Keratinocyte (primary cell): ENCODE measurements at regions not wholly inside any gene's neighbourhood (a gene's known extent, or its start where the extent isn't known, plus 50 kb on each side); places are given as distances from the start of the nearest gene placed in this dataset.
A peak's percentile ranks its signal among the peaks of the same experiment; 100 is the strongest.

Source experiments
- DNase-seq: peaks from one replicate; pipeline ENCODE4 v3.0.0-alpha.2; 2011; ENCODE audit warnings: low read depth, missing footprints, low spot score
- FAIRE-seq: peaks from 2 replicates; lab custom pipeline; 2011; peaks lifted over from hg19 to GRCh38; lab: Jason Lieb, UNC
- H2AFZ ChIP-seq: 2 replicates; pipeline ENCODE4 v1.6.0; 2012; ENCODE audit warnings: low read length, control low read depth, inconsistent platforms; ENCODE audit not compliant: control insufficient read depth
- H3K27ac ChIP-seq: 2 replicates; pipeline ENCODE4 v1.5.1; 2011; ENCODE audit warnings: low read length; ENCODE audit not compliant: control insufficient read depth, insufficient read depth
- H3K27me3 ChIP-seq: 3 replicates; pipeline ENCODE4 v1.6.0; 2011; ENCODE audit warnings: low read length; ENCODE audit not compliant: control insufficient read depth, insufficient read depth; ENCODE audit errors: extremely low read depth
- H3K36me3 ChIP-seq, 2 experiments: 2 replicates in 1 of 2; 3 replicates in 1 of 2; pipeline ENCODE4 v1.5.1; 2011; ENCODE audit warnings: low read length in 2 of 2, mild to moderate bottlenecking in 1 of 2; ENCODE audit not compliant: control insufficient read depth in 2 of 2, insufficient read depth in 2 of 2; ENCODE audit errors: extremely low read depth in 1 of 2
- H3K4me1 ChIP-seq: 3 replicates; pipeline ENCODE4 v1.5.1; 2011; ENCODE audit warnings: low read length; ENCODE audit not compliant: control insufficient read depth, insufficient read depth; ENCODE audit errors: extremely low read depth
- H3K4me2 ChIP-seq: 3 replicates; pipeline ENCODE4 v1.6.0; 2011; ENCODE audit warnings: low read depth, low read length; ENCODE audit not compliant: control insufficient read depth, insufficient read depth; ENCODE audit errors: extremely low read depth
- H3K4me3 ChIP-seq, 3 experiments: fragments of 200-600 bp in 1 of 3; sonication (generic) in 1 of 3; 2 replicates in 2 of 3; 3 replicates in 1 of 3; pipeline ENCODE4 v1.5.1; 2011 to 2016; ENCODE audit warnings: low read length in 3 of 3, mild to moderate bottlenecking in 3 of 3, control low read depth in 2 of 3, inconsistent platforms in 1 of 3, low read depth in 1 of 3, mixed read lengths in 1 of 3, mixed run types in 1 of 3, moderate library complexity in 1 of 3; ENCODE audit not compliant: control insufficient read depth in 2 of 3, insufficient read depth in 2 of 3; ENCODE audit errors: extremely low read depth in 1 of 3
- H3K79me2 ChIP-seq: 2 replicates; pipeline ENCODE4 v1.6.0; 2012; ENCODE audit warnings: low read length; ENCODE audit not compliant: control insufficient read depth, insufficient read depth
- H3K9ac ChIP-seq: 3 replicates; pipeline ENCODE4 v1.6.0; 2011; ENCODE audit warnings: low read length; ENCODE audit not compliant: control insufficient read depth, insufficient read depth; ENCODE audit errors: extremely low read depth
- H3K9me1 ChIP-seq: 3 replicates; pipeline ENCODE4 v1.6.0; 2011; ENCODE audit warnings: low read length; ENCODE audit not compliant: control insufficient read depth, insufficient read depth; ENCODE audit errors: extremely low read depth
- H3K9me3 ChIP-seq: 2 replicates; pipeline ENCODE4 v1.5.1; 2012; ENCODE audit warnings: low read depth, low read length; ENCODE audit not compliant: control insufficient read depth
- H4K20me1 ChIP-seq: 3 replicates; pipeline ENCODE4 v1.6.0; 2011; ENCODE audit warnings: low read length; ENCODE audit not compliant: control insufficient read depth, insufficient read depth; ENCODE audit errors: extremely low read depth
- CTCF ChIP-seq, 3 experiments: IDR thresholded peaks in 1 of 3; conservative IDR thresholded peaks in 1 of 3; optimal IDR thresholded peaks in 1 of 3; 2 replicates in 2 of 3; 3 replicates in 1 of 3; pipeline versions ENCODE3 to v1.5.1; 2011; ENCODE audit warnings: low read length in 3 of 3, mild to moderate bottlenecking in 3 of 3, moderate library complexity in 2 of 3, control low read depth in 1 of 3, inconsistent platforms in 1 of 3; ENCODE audit not compliant: insufficient read depth in 2 of 3; ENCODE audit errors: extremely low read depth in 1 of 3
- EZH2 ChIP-seq: IDR thresholded peaks from one replicate; pipeline ENCODE4 v1.6.1; 2012; ENCODE audit warnings: inconsistent platforms, mild to moderate bottlenecking, low read length, moderate library complexity
- dilution Hi-C: fragments of 300-500 bp; cut with MboI; formaldehyde crosslinking; loops from one replicate; pipeline ENCODE4 v1.7.0; 2020; ENCODE audit warnings: low sequenced_read_pairs; ENCODE audit not compliant: extremely low pct_ligation_motif_present

GRCh38 chr7:38107486-38107893 lies 70.6 kb upstream of the STARD3NL start:
- H3K27me3 ChIP-seq: no peaks in the 10 kb centered on the region
- no peaks in the 10 kb centered on the region for H3K9me1 ChIP-seq
- TF ChIP-seq CTCF (optimal IDR thresholded peaks at IDR 0.05 in 1 of 3, IDR thresholded peaks at IDR 0.05 in 1 of 3, conservative IDR thresholded peaks at IDR 0.05 in 1 of 3; ENCODE audit: extremely low read depth in 1 of 3, insufficient read depth in 2 of 3, low read length in 3 of 3) (peak; percentile 72 to 88 (median 72)), EZH2 (no peak)
- no peak overlapping the region for H3K4me2 ChIP-seq
- dilution Hi-C loops: no loop called here
- no peaks in the 10 kb centered on the region for H3K36me3 ChIP-seq
- H3K4me1 ChIP-seq: no peaks in the 10 kb centered on the region
- H3K9ac ChIP-seq: no peak overlapping the region
- H3K79me2 ChIP-seq: no peaks in the 10 kb centered on the region
- no peak overlapping the region for H2AFZ ChIP-seq
- no peak overlapping the region for H3K4me3 ChIP-seq
- H3K9me3 ChIP-seq: no peaks in the 10 kb centered on the region
- DNase-seq (peak; percentile 9), FAIRE-seq (peak; percentile 66)
- H4K20me1 ChIP-seq: no peaks in the 10 kb centered on the region
- no peak overlapping the region for H3K27ac ChIP-seq

- FAIRE-seq (no peak), DNase-seq (no peak)
- Histone ChIP-seq H3K27me3 (no peaks in the 10 kb centered on the region), H2AFZ (no peak overlapping the region), H3K9ac (no peak overlapping the region), H3K36me3 (no peaks in the 10 kb centered on the region), H3K4me2 (no peak overlapping the region), H3K9me3 (no peaks in the 10 kb centered on the region), H3K27ac (no peak overlapping the region), H3K79me2 (no peaks in the 10 kb centered on the region), H3K4me3 (no peak overlapping the region), H3K9me1 (no peaks in the 10 kb centered on the region), H3K4me1 (no peaks in the 10 kb centered on the region), H4K20me1 (no peaks in the 10 kb centered on the region)
- dilution Hi-C loops: no loop called here
- no peak for TF ChIP-seq EZH2
- no peak for TF ChIP-seq CTCF (optimal IDR thresholded peaks at IDR 0.05 in 1 of 3, IDR thresholded peaks at IDR 0.05 in 1 of 3, conservative IDR thresholded peaks at IDR 0.05 in 1 of 3; ENCODE audit: extremely low read depth in 1 of 3, insufficient read depth in 2 of 3, low read length in 3 of 3)
These were observed 66.0 kb upstream of the STARD3NL start for GRCh38 chr7:38112075-38112474.
